CD4-positive, alpha-beta T cell (primary cell): ENCODE measurements at regions not wholly inside any gene's neighbourhood (a gene's known extent, or its start where the extent isn't known, plus 50 kb on each side); places are given as distances from the start of the nearest gene placed in this dataset.

ENCODE experiments used
- ATAC-seq: fragments of 200-7000 bp; cut with Tn5 transposase; one replicate; pipeline ENCODE4 v1.10.0; 2022; ENCODE audit warnings: mild to moderate bottlenecking; ENCODE audit not compliant: poor library complexity
- CTCF ChIA-PET: fragments of 350-600 bp; sonication (Branson Sonifier 250); formaldehyde crosslinking; loops from one replicate; lab custom pipeline; 2021; ENCODE audit warnings: antibody characterized with exemption, inconsistent platforms; lab: Charles Lee
- POLR2A ChIA-PET: fragments of 350-600 bp; sonication (Branson Sonifier 250); formaldehyde crosslinking; loops from one replicate; lab custom pipeline; 2021; ENCODE audit warnings: antibody characterized with exemption, inconsistent platforms; lab: Charles Lee
- DNase-seq, 14 experiments: peaks; one replicate each; pipeline ENCODE4 v3.0.0-alpha.2; 2013 to 2020; ENCODE audit warnings: mixed read lengths in 2 of 14
- H3K27ac ChIP-seq, 2 donors: one replicate each; pipeline versions ENCODE4 v1.5.1 to v1.7.0; 2013; ENCODE audit warnings: low read length in 2 of 2, low read depth in 1 of 2, mild to moderate bottlenecking in 1 of 2
- H3K27me3 ChIP-seq, 2 experiments: 1 replicate in 1 of 2; 2 replicates in 1 of 2; pipeline versions ENCODE4 v1.6.1 to v1.7.0; 2013; ENCODE audit warnings: low read length in 2 of 2, control low read depth in 1 of 2, mild to moderate bottlenecking in 1 of 2, moderate library complexity in 1 of 2; ENCODE audit not compliant: insufficient read depth in 2 of 2, control insufficient read depth in 1 of 2
- H3K36me3 ChIP-seq: one replicate; pipeline ENCODE4 v1.6.1; 2013; ENCODE audit warnings: low read length, control low read depth; ENCODE audit not compliant: insufficient read depth
- H3K4me1 ChIP-seq: one replicate; pipeline ENCODE4 v1.6.1; 2013; ENCODE audit warnings: low read length, control low read depth; ENCODE audit not compliant: insufficient read depth
- H3K4me3 ChIP-seq: one replicate; pipeline ENCODE4 v1.5.1; 2013; ENCODE audit warnings: mild to moderate bottlenecking, low read length, moderate library complexity
- H3K9me3 ChIP-seq, 2 experiments: 1 replicate in 1 of 2; 2 replicates in 1 of 2; pipeline versions ENCODE4 v1.6.1 to v1.7.0; 2013; ENCODE audit warnings: low read length in 2 of 2, mild to moderate bottlenecking in 2 of 2, control low read depth in 1 of 2, moderate library complexity in 1 of 2; ENCODE audit not compliant: control insufficient read depth in 1 of 2, insufficient read depth in 1 of 2
- H3K27ac Mint-ChIP-seq: one replicate; pipeline ENCODE4 v1.8.0; 2020; ENCODE audit warnings: mixed read lengths
- H3K27me3 Mint-ChIP-seq: one replicate; pipeline ENCODE4 v1.8.0; 2021; ENCODE audit warnings: mixed read lengths
- H3K36me3 Mint-ChIP-seq: one replicate; pipeline ENCODE4 v1.8.0; 2021; ENCODE audit warnings: low read depth, mixed read lengths
- H3K4me1 Mint-ChIP-seq: one replicate; pipeline ENCODE4 v1.8.0; 2021; ENCODE audit warnings: low read depth, mixed read lengths
- H3K4me3 Mint-ChIP-seq: one replicate; pipeline ENCODE4 v1.8.0; 2020; ENCODE audit warnings: mild to moderate bottlenecking, mixed read lengths
- H3K9me3 Mint-ChIP-seq: one replicate; pipeline ENCODE4 v1.8.0; 2020; ENCODE audit warnings: mixed read lengths
- CTCF ChIP-seq: fragments of 200-600 bp; IDR thresholded peaks from one replicate; pipeline ENCODE4 v1.8.0; 2022; ENCODE audit warnings: antibody characterized with exemption, mild to moderate bottlenecking
- intact Hi-C, 2 experiments: fragments of 100-400 bp; cut with DNase I in 1 of 2; cut with micrococcal nuclease in 1 of 2; formaldehyde crosslinking; loops; one replicate each; pipeline versions ENCODE4 v1.15.1 to v1.9.0; 2023 to 2025; cut with DNase I, micrococcal nuclease

GRCh38 chr5:164608507-164608906 is 1103.1 kb downstream of the MAT2B start:
- TF ChIP-seq CTCF = no peak
- H3K27me3 ChIP-seq = no peaks in the 10 kb centered on the region
- no peak overlapping the region for H3K4me3 ChIP-seq
- H3K4me3 Mint-ChIP-seq = no peak overlapping the region
- H3K27ac ChIP-seq = no peak overlapping the region
- no peaks in the 10 kb centered on the region for H3K4me1 Mint-ChIP-seq
- H3K9me3 ChIP-seq = peaks cover 3 to 4% of the 10 kb centered on the region in 2 experiments
- intact Hi-C loops = no loop called here
- DNase-seq (no peak), ATAC-seq (no peak)
- peaks cover 4% of the 10 kb centered on the region for H3K9me3 Mint-ChIP-seq
- H3K36me3 ChIP-seq = no peaks in the 10 kb centered on the region
- ChIA-PET POLR2A (no interaction called here), CTCF (no interaction called here)
- no peaks in the 10 kb centered on the region for H3K27me3 Mint-ChIP-seq
- H3K27ac Mint-ChIP-seq = no peak overlapping the region
- no peaks in the 10 kb centered on the region for H3K36me3 Mint-ChIP-seq
- no peaks in the 10 kb centered on the region for H3K4me1 ChIP-seq

GRCh38 chr5:164610374-164610773 is 1105.0 kb downstream of the MAT2B start:
- no peak overlapping the region for H3K4me3 ChIP-seq
- no peaks in the 10 kb centered on the region for H3K4me1 ChIP-seq
- no peaks in the 10 kb centered on the region for H3K4me1 Mint-ChIP-seq
- ChIA-PET POLR2A (no interaction called here), CTCF (no interaction called here)
- H3K27me3 ChIP-seq = no peaks in the 10 kb centered on the region
- H3K27me3 Mint-ChIP-seq = no peaks in the 10 kb centered on the region
- H3K4me3 Mint-ChIP-seq = no peak overlapping the region
- no peak overlapping the region for H3K27ac Mint-ChIP-seq
- intact Hi-C loops = no loop called here
- TF ChIP-seq CTCF = no peak
- peaks cover 3 to 4% of the 10 kb centered on the region in 2 experiments for H3K9me3 ChIP-seq
- H3K27ac ChIP-seq = no peak overlapping the region
- H3K36me3 ChIP-seq = no peaks in the 10 kb centered on the region
- H3K9me3 Mint-ChIP-seq = peaks cover 4% of the 10 kb centered on the region
- no peak for DNase-seq
- no peaks in the 10 kb centered on the region for H3K36me3 Mint-ChIP-seq
- no peak for ATAC-seq

- no peak for TF ChIP-seq CTCF
- H3K9me3 ChIP-seq = peaks cover 0 to 3% of the 10 kb centered on the region in 2 experiments
- no peak for DNase-seq
- no peak overlapping the region for H3K27ac ChIP-seq
- no peaks in the 10 kb centered on the region for H3K27me3 ChIP-seq
- no peak overlapping the region for H3K4me3 ChIP-seq
- no peak for ATAC-seq
- H3K9me3 Mint-ChIP-seq = peaks cover 4% of the 10 kb centered on the region
- ChIA-PET POLR2A (no interaction called here), CTCF (no interaction called here)
- H3K27ac Mint-ChIP-seq = no peak overlapping the region
- intact Hi-C loops = no loop called here
- H3K27me3 Mint-ChIP-seq = no peaks in the 10 kb centered on the region
- H3K36me3 ChIP-seq = no peaks in the 10 kb centered on the region
- H3K4me1 Mint-ChIP-seq = no peaks in the 10 kb centered on the region
- H3K4me1 ChIP-seq = no peaks in the 10 kb centered on the region
- no peaks in the 10 kb centered on the region for H3K36me3 Mint-ChIP-seq
- H3K4me3 Mint-ChIP-seq = no peak overlapping the region
Observed at GRCh38 chr5:164614707-164615106, 1109.3 kb downstream of the MAT2B start.
